ENCODE measurements at regions not wholly inside any gene's neighbourhood (a gene's known extent, or its start where the extent isn't known, plus 50 kb on each side); places are given as distances from the start of the nearest gene placed in this dataset.
"Not testable (repeated sequence)": the region's sequence is repeated elsewhere in the genome, so short reads cannot be mapped to it uniquely, and the experiment has no call there.

DNA sequence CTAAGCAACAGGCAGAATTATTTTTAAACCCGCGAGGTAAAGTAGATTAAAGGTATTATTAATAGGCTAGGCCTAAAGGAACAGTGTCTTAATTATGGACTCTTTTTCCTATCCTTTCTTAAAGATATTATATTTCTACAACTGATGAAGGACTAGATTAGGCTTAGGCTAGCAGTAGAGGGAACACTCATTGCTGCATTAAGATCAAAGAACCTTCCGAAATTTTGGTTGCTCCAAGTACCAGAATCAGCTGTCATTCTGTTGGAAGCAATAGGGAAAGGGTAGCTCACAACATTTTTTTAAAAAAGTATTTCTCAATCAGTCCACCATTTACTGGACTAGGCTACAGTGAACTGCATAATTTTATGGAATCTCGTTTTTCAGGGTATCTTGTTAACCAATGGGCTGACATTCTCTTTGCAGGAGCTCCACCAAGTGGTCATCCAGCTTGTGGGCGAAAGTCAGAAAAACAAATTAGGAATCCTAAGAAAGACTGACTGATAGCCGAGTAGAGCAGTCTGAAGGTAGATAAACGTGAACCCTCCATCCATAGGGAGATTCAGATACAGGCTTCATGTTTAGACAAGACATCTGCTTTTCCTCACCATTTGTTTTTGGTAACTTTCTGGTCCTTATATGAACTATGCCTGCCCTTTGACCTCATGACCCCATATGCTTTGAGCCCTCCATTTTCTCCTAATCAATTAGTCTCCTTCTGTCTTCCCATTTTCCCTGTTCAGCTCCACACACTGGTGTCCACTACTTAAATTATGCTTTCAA is 103.6 kb upstream of the CHD1 start:
- H3K4me3 ChIP-seq (ENCODE audit: insufficient read depth, low read length): peak overlapping the region; percentile 75
- no peaks in the 10 kb centered on the region for H3K36me3 ChIP-seq (ENCODE audit: insufficient read depth, low read length)
- H3K27me3 ChIP-seq (ENCODE audit: insufficient read depth, low read length): no peaks in the 10 kb centered on the region
- H3K4me1 ChIP-seq (ENCODE audit: insufficient read depth, low read length): peaks cover 13% of the 10 kb centered on the region
- DNase-seq (ENCODE audit: insufficient read length, low spot score, missing footprints): peak; percentile 49
- peak overlapping the region; percentile 98 for H3K4me2 ChIP-seq (ENCODE audit: insufficient read depth, low read length)
- no peaks in the 10 kb centered on the region for H3K9me3 ChIP-seq (ENCODE audit: low read depth, low read length)
- no peaks in the 10 kb centered on the region for H3K79me2 ChIP-seq (ENCODE audit: insufficient read depth, low read length)
- peak overlapping the region; percentile 99 for H2AFZ ChIP-seq (ENCODE audit: low read length)
- peak overlapping the region; percentile 75 for H3K27ac ChIP-seq (ENCODE audit: low read depth, low read length)
- no peaks in the 10 kb centered on the region for H4K20me1 ChIP-seq (ENCODE audit: insufficient read depth, low read length)
- TF ChIP-seq, protein P1, sequence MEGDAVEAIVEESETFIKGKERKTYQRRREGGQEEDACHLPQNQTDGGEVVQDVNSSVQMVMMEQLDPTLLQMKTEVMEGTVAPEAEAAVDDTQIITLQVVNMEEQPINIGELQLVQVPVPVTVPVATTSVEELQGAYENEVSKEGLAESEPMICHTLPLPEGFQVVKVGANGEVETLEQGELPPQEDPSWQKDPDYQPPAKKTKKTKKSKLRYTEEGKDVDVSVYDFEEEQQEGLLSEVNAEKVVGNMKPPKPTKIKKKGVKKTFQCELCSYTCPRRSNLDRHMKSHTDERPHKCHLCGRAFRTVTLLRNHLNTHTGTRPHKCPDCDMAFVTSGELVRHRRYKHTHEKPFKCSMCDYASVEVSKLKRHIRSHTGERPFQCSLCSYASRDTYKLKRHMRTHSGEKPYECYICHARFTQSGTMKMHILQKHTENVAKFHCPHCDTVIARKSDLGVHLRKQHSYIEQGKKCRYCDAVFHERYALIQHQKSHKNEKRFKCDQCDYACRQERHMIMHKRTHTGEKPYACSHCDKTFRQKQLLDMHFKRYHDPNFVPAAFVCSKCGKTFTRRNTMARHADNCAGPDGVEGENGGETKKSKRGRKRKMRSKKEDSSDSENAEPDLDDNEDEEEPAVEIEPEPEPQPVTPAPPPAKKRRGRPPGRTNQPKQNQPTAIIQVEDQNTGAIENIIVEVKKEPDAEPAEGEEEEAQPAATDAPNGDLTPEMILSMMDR (IDR thresholded peaks at IDR 0.05; ENCODE audit: extremely low read depth, low read depth, low read length): peak; percentile 87

DNA sequence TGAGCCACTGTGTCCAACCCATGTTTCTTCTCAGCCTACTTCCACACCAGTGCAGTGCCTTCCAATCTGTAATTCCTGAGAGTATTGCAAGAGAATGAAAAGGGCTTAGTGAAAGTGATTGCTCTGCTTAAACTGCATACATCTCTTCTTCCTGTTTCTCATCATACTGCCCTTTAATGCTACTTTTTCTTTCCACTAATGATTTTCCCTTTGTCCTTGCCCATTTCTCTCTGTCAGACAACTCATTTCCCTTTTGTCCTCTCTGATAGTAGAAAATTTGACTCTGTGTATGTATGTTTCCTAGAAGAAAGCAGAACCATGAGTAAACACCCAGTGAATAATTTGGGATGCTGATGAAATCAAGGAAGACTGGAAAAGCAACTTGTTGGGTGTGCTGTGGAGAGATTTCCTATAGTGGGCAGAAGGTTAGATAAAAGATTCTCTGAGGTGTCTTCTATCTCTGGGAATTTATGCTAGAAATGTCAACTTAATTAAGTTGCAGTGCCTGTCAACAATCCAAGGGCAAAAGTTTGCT is 102.2 kb upstream of the CHD1 start:
- H2AFZ ChIP-seq (ENCODE audit: low read length): peak overlapping the region; percentile 67
- TF ChIP-seq, protein P1 (IDR thresholded peaks at IDR 0.05; ENCODE audit: extremely low read depth, low read depth, low read length): no peak
- H4K20me1 ChIP-seq (ENCODE audit: insufficient read depth, low read length): no peaks in the 10 kb centered on the region
- no peak overlapping the region for H3K27ac ChIP-seq (ENCODE audit: low read depth, low read length)
- peaks cover 13% of the 10 kb centered on the region for H3K4me1 ChIP-seq (ENCODE audit: insufficient read depth, low read length)
- no peak overlapping the region for H3K4me3 ChIP-seq (ENCODE audit: insufficient read depth, low read length)
- no peaks in the 10 kb centered on the region for H3K9me3 ChIP-seq (ENCODE audit: low read depth, low read length)
- H3K27me3 ChIP-seq (ENCODE audit: insufficient read depth, low read length): no peaks in the 10 kb centered on the region
- no peak overlapping the region for H3K4me2 ChIP-seq (ENCODE audit: insufficient read depth, low read length)
- H3K36me3 ChIP-seq (ENCODE audit: insufficient read depth, low read length): no peaks in the 10 kb centered on the region
- no peaks in the 10 kb centered on the region for H3K79me2 ChIP-seq (ENCODE audit: insufficient read depth, low read length)
- DNase-seq (ENCODE audit: insufficient read length, low spot score, missing footprints): no peak

DNA sequence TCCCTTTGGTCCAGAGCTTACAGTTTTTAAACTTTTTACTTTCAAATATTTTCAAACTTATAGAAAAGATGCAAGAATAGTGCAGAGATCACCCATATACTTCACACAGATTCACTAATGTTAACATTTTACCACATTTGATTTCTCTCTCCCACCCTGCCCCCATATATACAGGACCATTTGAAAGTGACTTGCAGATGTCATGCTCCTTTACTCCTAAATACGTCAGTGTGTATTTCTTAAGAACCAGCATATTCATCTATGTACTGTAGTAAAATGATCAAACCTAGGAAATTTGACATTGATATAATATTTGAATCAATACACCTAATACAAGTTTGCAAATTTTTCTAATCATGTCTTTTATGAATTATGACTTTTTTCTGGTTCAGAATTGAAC is 100.4 kb upstream of the CHD1 start:
- DNase-seq (ENCODE audit: insufficient read length, low spot score, missing footprints): no peak
- Histone ChIP-seq H3K79me2 (ENCODE audit: insufficient read depth, low read length) (no peaks in the 10 kb centered on the region), H2AFZ (ENCODE audit: low read length) (no peak overlapping the region), H3K4me3 (ENCODE audit: insufficient read depth, low read length) (no peak overlapping the region), H4K20me1 (ENCODE audit: insufficient read depth, low read length) (no peaks in the 10 kb centered on the region), H3K9me3 (ENCODE audit: low read depth, low read length) (no peaks in the 10 kb centered on the region), H3K4me1 (ENCODE audit: insufficient read depth, low read length) (peaks cover 13% of the 10 kb centered on the region), H3K27ac (ENCODE audit: low read depth, low read length) (no peak overlapping the region), H3K4me2 (ENCODE audit: insufficient read depth, low read length) (no peak overlapping the region), H3K27me3 (ENCODE audit: insufficient read depth, low read length) (no peaks in the 10 kb centered on the region), H3K36me3 (ENCODE audit: insufficient read depth, low read length) (no peaks in the 10 kb centered on the region)
- TF ChIP-seq, protein P1 (IDR thresholded peaks at IDR 0.05; ENCODE audit: extremely low read depth, low read depth, low read length): no peak

DNA sequence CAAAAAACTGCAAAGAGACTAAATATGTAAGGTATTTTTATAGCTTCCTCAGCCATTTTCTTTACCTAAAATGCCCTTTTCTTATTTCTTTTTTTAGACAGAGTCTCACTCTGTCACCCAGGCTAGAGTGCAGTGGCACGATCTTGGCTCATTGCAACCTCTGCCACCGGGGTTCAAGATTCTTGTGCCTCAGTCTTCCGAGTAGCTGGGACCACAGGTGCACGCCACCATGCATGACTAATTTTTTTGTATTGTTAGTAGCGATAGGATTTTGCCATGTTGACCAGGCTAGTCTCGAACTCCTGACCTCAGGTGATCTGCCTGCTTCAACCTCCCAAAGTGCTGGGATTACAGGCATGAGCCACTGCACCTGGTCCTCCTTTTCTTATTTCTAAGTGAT is 99.4 kb upstream of the CHD1 start:
- H4K20me1 ChIP-seq (ENCODE audit: insufficient read depth, low read length); H3K79me2 ChIP-seq (ENCODE audit: insufficient read depth, low read length); DNase-seq (ENCODE audit: insufficient read length, low spot score, missing footprints); H3K4me1 ChIP-seq (ENCODE audit: insufficient read depth, low read length); H3K9me3 ChIP-seq (ENCODE audit: low read depth, low read length); H3K4me3 ChIP-seq (ENCODE audit: insufficient read depth, low read length); H3K36me3 ChIP-seq (ENCODE audit: insufficient read depth, low read length); H2AFZ ChIP-seq (ENCODE audit: low read length); H3K27me3 ChIP-seq (ENCODE audit: insufficient read depth, low read length); H3K27ac ChIP-seq (ENCODE audit: low read depth, low read length); H3K4me2 ChIP-seq (ENCODE audit: insufficient read depth, low read length): not testable (repeated sequence)
